Body of pancreas (tissue), 4 donors: ENCODE measurements at regions not wholly inside any gene's neighbourhood (a gene's known extent, or its start where the extent isn't known, plus 50 kb on each side); places are given as distances from the start of the nearest gene placed in this dataset.
"Not testable (repeated sequence)": the region's sequence is repeated elsewhere in the genome, so short reads cannot be mapped to it uniquely, and the experiment has no call there.

Source experiments
- POLR2A ChIP-seq, 3 donors: fragments of 450-650 bp; IDR thresholded peaks; one replicate each; pipeline ENCODE4 v1.6.1; 2016; ENCODE audit warnings: antibody characterized with exemption in 3 of 3, mild to moderate bottlenecking in 2 of 3
- TF ChIP-seq, protein P1 (sequence below), 7 experiments: fragments of 450-650 bp in 4 of 7; fragments of 200-600 bp in 3 of 7; sonication (generic) in 3 of 7; IDR thresholded peaks; one replicate each; pipeline ENCODE4 v1.5.1; 2016 to 2019; ENCODE audit warnings: antibody characterized with exemption in 7 of 7

DNA sequence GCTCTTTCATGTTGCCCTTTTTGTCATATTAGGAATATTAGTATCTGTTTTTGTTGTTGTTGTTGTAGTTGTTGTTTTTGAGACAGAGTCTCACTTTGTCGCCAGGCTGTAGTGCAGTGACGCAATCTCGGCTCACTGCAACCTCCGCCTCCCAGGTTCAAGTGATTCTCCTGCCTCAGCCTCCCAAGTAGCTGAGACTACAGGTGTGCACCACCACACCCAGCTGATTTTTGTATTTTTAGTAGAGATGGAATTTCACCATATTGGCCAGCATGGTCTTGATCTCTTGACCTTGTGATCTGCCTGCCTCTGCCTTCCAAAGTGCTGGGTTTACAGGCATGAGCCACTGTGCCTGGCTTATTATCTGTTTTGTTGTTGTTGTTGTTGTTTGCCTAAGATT is 69.7 kb upstream of the CCN2 start:
- TF ChIP-seq, protein P1, sequence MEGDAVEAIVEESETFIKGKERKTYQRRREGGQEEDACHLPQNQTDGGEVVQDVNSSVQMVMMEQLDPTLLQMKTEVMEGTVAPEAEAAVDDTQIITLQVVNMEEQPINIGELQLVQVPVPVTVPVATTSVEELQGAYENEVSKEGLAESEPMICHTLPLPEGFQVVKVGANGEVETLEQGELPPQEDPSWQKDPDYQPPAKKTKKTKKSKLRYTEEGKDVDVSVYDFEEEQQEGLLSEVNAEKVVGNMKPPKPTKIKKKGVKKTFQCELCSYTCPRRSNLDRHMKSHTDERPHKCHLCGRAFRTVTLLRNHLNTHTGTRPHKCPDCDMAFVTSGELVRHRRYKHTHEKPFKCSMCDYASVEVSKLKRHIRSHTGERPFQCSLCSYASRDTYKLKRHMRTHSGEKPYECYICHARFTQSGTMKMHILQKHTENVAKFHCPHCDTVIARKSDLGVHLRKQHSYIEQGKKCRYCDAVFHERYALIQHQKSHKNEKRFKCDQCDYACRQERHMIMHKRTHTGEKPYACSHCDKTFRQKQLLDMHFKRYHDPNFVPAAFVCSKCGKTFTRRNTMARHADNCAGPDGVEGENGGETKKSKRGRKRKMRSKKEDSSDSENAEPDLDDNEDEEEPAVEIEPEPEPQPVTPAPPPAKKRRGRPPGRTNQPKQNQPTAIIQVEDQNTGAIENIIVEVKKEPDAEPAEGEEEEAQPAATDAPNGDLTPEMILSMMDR (IDR thresholded peaks at IDR 0.05): not testable (repeated sequence)
- TF ChIP-seq POLR2A (IDR thresholded peaks at IDR 0.05): not testable (repeated sequence)
